ENCODE measurements at regions not wholly inside any gene's neighbourhood (a gene's known extent, or its start where the extent isn't known, plus 50 kb on each side); places are given as distances from the start of the nearest gene placed in this dataset.

- TF ChIP-seq MYC (CRISPR knock-in tag; IDR thresholded peaks at IDR 0.05; ENCODE audit: borderline replicate concordance) (no peak), CTCF (CRISPR knock-in tag; IDR thresholded peaks at IDR 0.05) (no peak), HNRNPLL (IDR thresholded peaks at IDR 0.05; ENCODE audit: low read depth, low read length, poor library complexity, severe bottlenecking) (no peak), ZNF639 (CRISPR knock-in tag; conservative IDR thresholded peaks at IDR 0.05) (no peak), TOE1 (CRISPR knock-in tag; IDR thresholded peaks at IDR 0.05) (no peak), REST (IDR thresholded peaks at IDR 0.05; ENCODE audit: borderline replicate concordance in 1 of 2, low read depth in 1 of 2, low read length in 2 of 2) (no peak), AFF4 (CRISPR knock-in tag; IDR thresholded peaks at IDR 0.05) (no peak), ZNF660 (CRISPR knock-in tag; IDR thresholded peaks at IDR 0.05; ENCODE audit: borderline replicate concordance, low read depth) (no peak), ZFP36 (IDR thresholded peaks at IDR 0.05; ENCODE audit: borderline replicate concordance, low read depth, low read length, partially characterized antibody) (no peak), MAF1 (CRISPR knock-in tag; IDR thresholded peaks at IDR 0.05; ENCODE audit: borderline replicate concordance) (no peak), ZNF318 (CRISPR knock-in tag; IDR thresholded peaks at IDR 0.05) (no peak), ZSCAN25 (CRISPR knock-in tag; IDR thresholded peaks at IDR 0.05) (no peak), NFRKB (IDR thresholded peaks at IDR 0.05) (no peak)
Observed at GRCh38 chr13:61531383-61532065, 115.9 kb upstream of the PCDH20 start.
